ENCODE measurements at regions not wholly inside any gene's neighbourhood (a gene's known extent, or its start where the extent isn't known, plus 50 kb on each side); places are given as distances from the start of the nearest gene placed in this dataset.

DNA sequence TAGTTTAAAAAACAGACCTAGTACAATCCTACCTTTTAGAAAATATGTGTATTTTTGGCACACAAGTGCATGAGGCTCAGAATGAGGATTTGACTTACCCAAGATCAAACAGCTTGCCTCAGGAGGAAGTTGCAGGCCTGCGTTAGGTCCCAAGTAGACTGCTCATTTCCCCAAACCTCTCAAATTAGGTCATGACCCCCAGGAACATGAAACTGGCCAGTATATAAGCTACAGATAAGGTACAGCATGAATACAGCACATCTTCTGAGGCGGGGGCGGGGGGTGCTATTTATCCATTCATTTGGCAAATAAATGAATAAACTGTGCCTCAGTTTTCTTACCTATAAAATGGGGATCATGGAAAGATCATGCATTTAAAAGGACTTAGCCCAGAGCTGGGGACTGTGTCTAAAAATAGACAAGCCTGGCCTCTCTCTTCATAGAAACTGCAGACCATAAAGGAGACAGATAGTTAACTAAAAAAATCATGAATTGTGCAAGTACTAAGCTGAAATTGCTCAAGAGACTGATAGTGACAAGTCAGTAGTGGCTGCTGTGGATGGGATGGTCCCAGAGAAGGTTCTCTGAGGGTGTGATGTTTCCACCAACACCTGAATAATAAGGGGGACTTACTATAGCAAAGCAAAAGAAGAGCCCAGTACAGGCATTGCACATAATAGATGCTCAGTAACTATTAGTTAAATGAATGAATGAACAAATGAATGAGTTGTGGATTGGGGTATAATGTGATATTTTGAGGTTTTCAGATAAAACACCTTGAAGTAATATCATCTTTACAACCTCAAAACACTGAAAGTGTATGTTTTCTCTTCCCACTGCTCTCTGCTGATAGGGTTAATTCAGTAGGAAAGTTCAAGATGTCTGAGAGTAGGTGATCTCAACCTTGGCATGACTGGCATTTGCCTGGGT lies 258.5 kb upstream of the PROK2 start:
- no peak for TF ChIP-seq POLR2A (IDR thresholded peaks at IDR 0.05)
- TF ChIP-seq, protein P1, sequence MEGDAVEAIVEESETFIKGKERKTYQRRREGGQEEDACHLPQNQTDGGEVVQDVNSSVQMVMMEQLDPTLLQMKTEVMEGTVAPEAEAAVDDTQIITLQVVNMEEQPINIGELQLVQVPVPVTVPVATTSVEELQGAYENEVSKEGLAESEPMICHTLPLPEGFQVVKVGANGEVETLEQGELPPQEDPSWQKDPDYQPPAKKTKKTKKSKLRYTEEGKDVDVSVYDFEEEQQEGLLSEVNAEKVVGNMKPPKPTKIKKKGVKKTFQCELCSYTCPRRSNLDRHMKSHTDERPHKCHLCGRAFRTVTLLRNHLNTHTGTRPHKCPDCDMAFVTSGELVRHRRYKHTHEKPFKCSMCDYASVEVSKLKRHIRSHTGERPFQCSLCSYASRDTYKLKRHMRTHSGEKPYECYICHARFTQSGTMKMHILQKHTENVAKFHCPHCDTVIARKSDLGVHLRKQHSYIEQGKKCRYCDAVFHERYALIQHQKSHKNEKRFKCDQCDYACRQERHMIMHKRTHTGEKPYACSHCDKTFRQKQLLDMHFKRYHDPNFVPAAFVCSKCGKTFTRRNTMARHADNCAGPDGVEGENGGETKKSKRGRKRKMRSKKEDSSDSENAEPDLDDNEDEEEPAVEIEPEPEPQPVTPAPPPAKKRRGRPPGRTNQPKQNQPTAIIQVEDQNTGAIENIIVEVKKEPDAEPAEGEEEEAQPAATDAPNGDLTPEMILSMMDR (IDR thresholded peaks at IDR 0.05): no peak
- no peak for DNase-seq (ENCODE audit: low spot score in 2 of 2)
- Histone ChIP-seq H3K4me1 (no peaks in the 10 kb centered on the region), H3K36me3 (no peaks in the 10 kb centered on the region), H3K27me3 (no peaks in the 10 kb centered on the region), H3K9me3 (no peaks in the 10 kb centered on the region), H3K27ac (no peak overlapping the region), H3K4me3 (no peak overlapping the region)
- 83 to 88% methylated on average over 3 of the region's 3 CpGs for WGBS, 2 donors

DNA sequence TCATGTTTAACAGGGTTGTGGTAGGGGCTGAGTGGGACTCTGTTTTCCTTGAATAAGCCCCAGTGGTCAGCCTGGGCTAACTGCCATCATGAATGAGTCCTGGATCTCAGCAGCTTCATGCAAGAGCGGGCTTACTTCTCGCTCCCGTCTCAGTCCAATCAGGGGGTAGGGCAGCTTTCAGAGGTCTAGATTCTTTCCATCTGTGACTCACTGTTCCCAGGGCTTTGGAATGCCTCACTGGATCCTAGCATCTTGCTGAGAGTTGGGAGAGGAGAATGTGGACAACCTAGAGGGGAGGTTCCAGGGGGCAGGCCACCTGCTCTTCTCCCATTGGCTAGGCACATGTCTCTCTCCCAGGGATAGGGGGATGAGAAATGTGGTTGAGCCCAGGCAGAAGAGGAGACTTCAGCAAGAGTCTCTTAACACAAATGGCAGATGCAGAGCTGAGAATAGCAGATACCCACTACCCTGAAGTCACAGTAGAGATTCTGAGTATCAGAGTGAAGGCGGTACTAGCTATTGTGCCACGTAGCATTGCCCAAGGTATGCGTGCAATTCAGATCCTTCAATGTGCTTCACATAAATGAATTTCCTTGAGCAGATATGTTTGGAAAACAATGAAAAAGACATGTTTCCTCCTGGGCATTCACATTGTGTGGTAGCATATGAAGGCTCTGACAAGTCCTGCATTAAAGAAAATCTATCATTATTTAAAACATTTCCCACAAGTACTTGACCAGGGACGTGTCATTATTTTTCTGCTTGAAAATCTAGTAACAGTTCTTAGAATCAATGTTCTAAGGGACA lies 257.7 kb upstream of the PROK2 start:
- H3K4me3 ChIP-seq: no peak overlapping the region
- 80 to 87% methylated on average over 7 of the region's 7 CpGs for WGBS, 2 donors
- H3K4me1 ChIP-seq: no peaks in the 10 kb centered on the region
- H3K9me3 ChIP-seq: no peaks in the 10 kb centered on the region
- DNase-seq (ENCODE audit: low spot score in 2 of 2): no peak
- TF ChIP-seq POLR2A (IDR thresholded peaks at IDR 0.05): no peak
- TF ChIP-seq EP300 (IDR thresholded peaks at IDR 0.05): no peak
- H3K27me3 ChIP-seq: no peaks in the 10 kb centered on the region
- no peak overlapping the region for H3K27ac ChIP-seq
- H3K36me3 ChIP-seq: no peaks in the 10 kb centered on the region

DNA sequence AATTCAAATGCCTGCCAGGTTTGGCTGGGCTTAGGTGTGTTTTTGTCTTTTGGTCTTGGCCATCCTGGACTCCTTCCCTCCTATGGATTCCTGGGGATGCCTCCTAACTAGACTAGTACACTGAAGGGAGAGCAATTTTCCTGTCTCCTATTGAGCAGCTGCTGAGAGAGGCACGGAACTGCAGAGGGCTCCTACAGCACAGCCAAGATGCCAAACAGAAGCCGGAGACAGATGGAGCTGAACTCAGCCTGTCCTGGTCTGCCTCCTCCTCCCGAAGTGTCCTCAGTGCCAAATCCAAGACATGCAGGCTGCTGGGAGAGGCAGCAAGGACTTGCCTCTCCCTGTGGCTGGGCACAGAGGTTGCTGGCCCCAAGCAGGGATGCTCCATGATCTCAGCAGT lies 256.6 kb upstream of the PROK2 start:
- DNase-seq (ENCODE audit: low spot score in 2 of 2): no peak
- Histone ChIP-seq H3K27ac (no peak overlapping the region), H3K36me3 (no peaks in the 10 kb centered on the region), H3K9me3 (no peaks in the 10 kb centered on the region), H3K4me3 (no peak overlapping the region), H3K27me3 (no peaks in the 10 kb centered on the region), H3K4me1 (no peaks in the 10 kb centered on the region)
- 22 to 30% methylated on average over 3 of the region's 3 CpGs for WGBS, 2 donors
- TF ChIP-seq POLR2A (IDR thresholded peaks at IDR 0.05) (no peak), EP300 (IDR thresholded peaks at IDR 0.05) (no peak)
- TF ChIP-seq, protein P1 (IDR thresholded peaks at IDR 0.05): no peak

DNA sequence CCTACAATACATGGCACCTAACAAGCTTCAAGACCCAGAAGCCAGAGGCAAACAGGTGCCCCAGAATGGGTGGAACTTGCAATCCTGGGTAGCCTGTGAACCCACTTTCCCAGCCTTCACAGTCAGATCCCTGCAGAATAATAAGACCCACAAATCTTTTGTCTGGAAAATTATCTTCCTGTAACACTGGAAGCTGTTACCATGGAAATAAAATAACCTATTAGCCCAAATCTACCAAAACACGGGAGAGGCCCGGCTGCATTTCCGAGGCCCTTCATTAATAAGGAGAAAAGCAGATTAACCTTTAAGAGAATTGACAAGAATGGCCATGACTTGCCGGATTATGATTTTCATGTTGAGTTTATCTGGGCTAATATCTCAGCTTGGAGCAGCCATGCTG lies 256.1 kb upstream of the PROK2 start:
- Histone ChIP-seq H3K27ac (no peak overlapping the region), H3K4me1 (no peaks in the 10 kb centered on the region), H3K4me3 (no peak overlapping the region), H3K27me3 (no peaks in the 10 kb centered on the region), H3K9me3 (no peaks in the 10 kb centered on the region), H3K36me3 (no peaks in the 10 kb centered on the region)
- no peak for DNase-seq (ENCODE audit: low spot score in 2 of 2)
- 53 to 56% methylated on average over 4 of the region's 4 CpGs for WGBS, 2 donors
- TF ChIP-seq, protein P1 (IDR thresholded peaks at IDR 0.05): no peak
- no peak for TF ChIP-seq EP300 (IDR thresholded peaks at IDR 0.05)
- no peak for TF ChIP-seq POLR2A (IDR thresholded peaks at IDR 0.05)

DNA sequence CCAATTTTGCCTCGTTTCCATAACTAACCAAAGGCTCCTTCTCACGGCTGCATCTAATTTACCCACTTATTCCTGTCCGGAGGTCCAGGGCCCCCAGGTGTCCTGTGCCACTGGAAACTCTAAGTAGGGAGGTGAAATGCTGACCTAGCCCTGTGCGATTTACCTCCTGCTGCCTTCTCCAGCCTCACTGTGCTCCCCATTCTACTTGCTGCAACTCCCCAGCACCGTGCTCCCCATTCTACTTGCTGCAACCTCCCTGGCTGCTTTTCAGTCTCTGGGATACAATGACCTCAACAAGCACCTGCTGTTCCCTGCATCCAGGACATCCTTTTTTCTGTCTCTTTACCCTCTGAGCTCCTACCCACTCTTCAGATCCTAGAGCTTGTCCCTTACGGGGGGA lies 254.7 kb upstream of the PROK2 start:
- H3K4me3 ChIP-seq: no peak overlapping the region
- no peaks in the 10 kb centered on the region for H3K4me1 ChIP-seq
- WGBS, 2 donors: 88 to 94% methylated on average over 6 of the region's 6 CpGs
- no peak for DNase-seq (ENCODE audit: low spot score in 2 of 2)
- H3K9me3 ChIP-seq: no peaks in the 10 kb centered on the region
- TF ChIP-seq, protein P1 (IDR thresholded peaks at IDR 0.05): no peak
- TF ChIP-seq POLR2A (IDR thresholded peaks at IDR 0.05) (no peak), EP300 (IDR thresholded peaks at IDR 0.05) (no peak)
- no peak overlapping the region for H3K27ac ChIP-seq
- H3K36me3 ChIP-seq: no peaks in the 10 kb centered on the region
- no peaks in the 10 kb centered on the region for H3K27me3 ChIP-seq
